ENCODE measurements at regions not wholly inside any gene's neighbourhood (a gene's known extent, or its start where the extent isn't known, plus 50 kb on each side); places are given as distances from the start of the nearest gene placed in this dataset.

DNA sequence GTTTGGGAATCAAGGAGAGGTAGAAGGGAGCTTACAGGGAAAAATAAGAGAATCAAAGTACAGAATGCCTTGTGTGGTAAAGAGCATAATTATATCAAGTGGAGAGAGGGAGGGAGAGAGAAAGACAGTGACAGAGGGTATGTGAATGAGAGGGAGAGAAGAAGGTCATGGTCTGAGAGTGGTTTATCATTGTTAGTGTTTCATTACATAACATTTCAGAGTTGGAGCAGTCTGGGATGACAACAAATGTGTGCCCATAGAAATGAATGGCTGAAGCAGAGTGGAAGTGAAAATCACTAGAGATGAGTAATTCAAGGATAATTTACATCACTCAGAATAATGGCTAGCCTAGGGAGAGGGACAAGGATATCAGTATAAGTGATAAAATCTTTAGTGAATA lies 799.2 kb downstream of the TLE1 start:
- Histone ChIP-seq H3K4me3 (no peak overlapping the region), H3K27ac (no peak overlapping the region), H3K9me3 (peaks cover 4% of the 10 kb centered on the region in 2 donors), H3K36me3 (no peaks in the 10 kb centered on the region), H3K4me1 (no peaks in the 10 kb centered on the region), H3K27me3 (no peaks in the 10 kb centered on the region)
- DNase-seq = no peak
- in situ Hi-C loops (cut with MboI; ENCODE audit: low pct_ligation_motif_present in 1 of 4, low pct_unique_long_range_greater_than_20kb in 1 of 4, low sequenced_read_pairs in 3 of 4) = no loop called here
- TF ChIP-seq POLR2A (IDR thresholded peaks at IDR 0.05) = no peak
- TF ChIP-seq, protein P1, sequence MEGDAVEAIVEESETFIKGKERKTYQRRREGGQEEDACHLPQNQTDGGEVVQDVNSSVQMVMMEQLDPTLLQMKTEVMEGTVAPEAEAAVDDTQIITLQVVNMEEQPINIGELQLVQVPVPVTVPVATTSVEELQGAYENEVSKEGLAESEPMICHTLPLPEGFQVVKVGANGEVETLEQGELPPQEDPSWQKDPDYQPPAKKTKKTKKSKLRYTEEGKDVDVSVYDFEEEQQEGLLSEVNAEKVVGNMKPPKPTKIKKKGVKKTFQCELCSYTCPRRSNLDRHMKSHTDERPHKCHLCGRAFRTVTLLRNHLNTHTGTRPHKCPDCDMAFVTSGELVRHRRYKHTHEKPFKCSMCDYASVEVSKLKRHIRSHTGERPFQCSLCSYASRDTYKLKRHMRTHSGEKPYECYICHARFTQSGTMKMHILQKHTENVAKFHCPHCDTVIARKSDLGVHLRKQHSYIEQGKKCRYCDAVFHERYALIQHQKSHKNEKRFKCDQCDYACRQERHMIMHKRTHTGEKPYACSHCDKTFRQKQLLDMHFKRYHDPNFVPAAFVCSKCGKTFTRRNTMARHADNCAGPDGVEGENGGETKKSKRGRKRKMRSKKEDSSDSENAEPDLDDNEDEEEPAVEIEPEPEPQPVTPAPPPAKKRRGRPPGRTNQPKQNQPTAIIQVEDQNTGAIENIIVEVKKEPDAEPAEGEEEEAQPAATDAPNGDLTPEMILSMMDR (IDR thresholded peaks at IDR 0.05) = no peak
- TF ChIP-seq POLR2AphosphoS5 (IDR thresholded peaks at IDR 0.05) = no peak
- no peak for TF ChIP-seq EP300 (IDR thresholded peaks at IDR 0.05; ENCODE audit: low read depth)
- intact Hi-C loops (cut with DNase I; ENCODE audit: low total_unique reads) = no loop called here

DNA sequence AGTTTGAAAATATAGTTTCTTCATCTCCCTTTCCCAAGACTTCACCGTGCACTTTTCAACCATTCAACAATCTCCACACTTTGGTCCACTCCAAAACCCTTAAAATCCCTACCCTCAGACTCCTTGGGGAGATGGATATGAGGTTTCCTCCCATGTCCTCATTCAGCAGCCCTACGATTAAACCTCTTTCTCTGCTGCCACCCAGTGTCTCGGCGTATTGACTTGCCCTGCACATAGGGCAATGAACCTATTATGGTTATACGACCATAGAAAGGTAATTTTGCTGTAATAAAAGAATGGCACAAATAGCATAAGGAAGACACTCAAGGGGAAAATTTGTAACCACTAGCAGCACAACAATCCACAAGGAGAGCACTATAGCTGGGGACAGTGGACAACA lies 803.5 kb downstream of the TLE1 start:
- 53 to 74% methylated on average over 4 to 5 of the region's 5 CpGs for WGBS, 2 donors (ENCODE audit: low coverage in 1 of 2)
- TF ChIP-seq, protein P1 (IDR thresholded peaks at IDR 0.05) = no peak
- TF ChIP-seq EP300 (IDR thresholded peaks at IDR 0.05; ENCODE audit: low read depth) (no peak), POLR2A (IDR thresholded peaks at IDR 0.05) (no peak), POLR2AphosphoS5 (IDR thresholded peaks at IDR 0.05) (no peak)
- in situ Hi-C loops (cut with MboI; ENCODE audit: low pct_ligation_motif_present in 1 of 4, low pct_unique_long_range_greater_than_20kb in 1 of 4, low sequenced_read_pairs in 3 of 4) = no loop called here

DNA sequence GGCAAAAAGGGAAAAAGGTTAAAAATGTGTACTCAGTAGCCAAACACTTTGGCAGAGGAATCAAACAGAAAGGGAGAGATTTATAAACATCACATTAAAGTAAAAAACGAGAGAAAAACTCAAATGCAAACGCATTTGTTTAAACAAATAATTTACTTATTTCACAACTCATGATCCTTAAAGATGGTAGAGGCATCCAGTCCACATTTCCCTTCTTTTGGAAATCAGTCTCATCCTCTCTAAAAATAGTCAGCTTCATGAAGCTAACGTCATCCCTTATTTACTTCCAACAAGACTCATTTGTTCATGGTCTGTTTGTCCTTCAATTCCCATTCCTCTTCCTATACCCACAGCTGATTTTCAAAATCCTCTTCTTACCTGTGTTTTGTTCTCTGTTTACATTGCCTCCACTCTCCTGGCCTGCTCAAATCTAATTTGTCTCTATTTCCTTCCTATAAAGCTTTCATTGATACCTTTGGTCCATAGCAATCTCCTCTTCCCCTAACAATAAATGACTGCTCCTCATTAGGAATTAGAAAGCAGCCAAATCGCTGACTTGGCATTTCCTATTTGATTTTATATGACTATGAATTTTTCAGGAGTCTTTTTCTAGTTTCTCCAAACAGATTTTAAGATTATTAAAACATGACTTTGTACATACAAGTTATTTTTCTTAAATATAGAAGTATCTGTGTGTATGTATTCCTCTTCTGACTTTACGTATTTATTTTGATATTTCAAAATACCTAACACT lies 805.3 kb downstream of the TLE1 start:
- TF ChIP-seq, protein P1 (IDR thresholded peaks at IDR 0.05) = no peak
- TF ChIP-seq POLR2A (IDR thresholded peaks at IDR 0.05) (no peak), POLR2AphosphoS5 (IDR thresholded peaks at IDR 0.05) (no peak), EP300 (IDR thresholded peaks at IDR 0.05; ENCODE audit: low read depth) (no peak)
- intact Hi-C loops (cut with DNase I; ENCODE audit: low total_unique reads) = loop anchor here (10.0 kb wide), 1 partner anchor 279 kb away; no protein-coding TSS in a partner anchor
- H3K9me3 ChIP-seq = no peaks in the 10 kb centered on the region
- no peak for DNase-seq
- WGBS, 2 donors (ENCODE audit: low coverage in 1 of 2) = 44 to 45% methylated on average over 4 to 5 of the region's 5 CpGs
- H3K4me1 ChIP-seq = no peaks in the 10 kb centered on the region
- in situ Hi-C loops (cut with MboI; ENCODE audit: low pct_ligation_motif_present in 1 of 4, low pct_unique_long_range_greater_than_20kb in 1 of 4, low sequenced_read_pairs in 3 of 4) = no loop called here
- no peak overlapping the region for H3K27ac ChIP-seq
- H3K4me3 ChIP-seq = no peak overlapping the region
- H3K36me3 ChIP-seq = no peaks in the 10 kb centered on the region
- H3K27me3 ChIP-seq = no peaks in the 10 kb centered on the region

More for the DNA sequence above, 803.5 kb downstream of the TLE1 start:
- Histone ChIP-seq H3K36me3 (no peaks in the 10 kb centered on the region), H3K9me3 (no peaks in the 10 kb centered on the region), H3K27me3 (no peaks in the 10 kb centered on the region), H3K4me1 (no peaks in the 10 kb centered on the region), H3K4me3 (no peak overlapping the region), H3K27ac (no peak overlapping the region)
- intact Hi-C loops (cut with DNase I; ENCODE audit: low total_unique reads) = loop anchor here (10.0 kb wide), 1 partner anchor 281 kb away; no protein-coding TSS in a partner anchor
- DNase-seq = no peak

DNA sequence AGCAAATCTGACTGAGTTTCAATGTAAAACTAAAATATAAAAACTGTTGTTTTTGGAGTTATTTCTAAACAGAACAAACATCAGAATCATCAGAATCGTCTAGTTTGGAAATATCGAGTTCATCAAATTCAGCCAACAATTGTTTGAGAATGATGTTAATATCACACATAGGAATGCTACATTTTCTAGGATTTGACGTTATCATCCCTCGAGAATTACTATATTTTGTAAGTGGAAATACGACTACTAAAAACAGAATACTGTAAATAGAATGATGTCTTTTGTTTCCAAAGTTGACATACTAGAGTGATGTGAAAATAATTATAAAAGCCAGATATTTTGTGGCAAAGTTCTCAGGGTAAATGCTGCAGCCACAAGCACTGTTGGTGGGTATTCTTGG lies 805.9 kb downstream of the TLE1 start:
- in situ Hi-C loops (cut with MboI; ENCODE audit: low pct_ligation_motif_present in 1 of 4, low pct_unique_long_range_greater_than_20kb in 1 of 4, low sequenced_read_pairs in 3 of 4) (no loop called here), intact Hi-C loops (cut with DNase I; ENCODE audit: low total_unique reads) (loop anchor here (10.0 kb wide), 1 partner anchor 279 kb away; no protein-coding TSS in a partner anchor)
- TF ChIP-seq POLR2AphosphoS5 (IDR thresholded peaks at IDR 0.05) (no peak), POLR2A (IDR thresholded peaks at IDR 0.05) (no peak), EP300 (IDR thresholded peaks at IDR 0.05; ENCODE audit: low read depth) (no peak)
- TF ChIP-seq, protein P1 (IDR thresholded peaks at IDR 0.05) = no peak
- H3K36me3 ChIP-seq = no peaks in the 10 kb centered on the region
- no peak for DNase-seq
- 75 to 79% methylated on average over 5 of the region's 5 CpGs for WGBS, 2 donors (ENCODE audit: low coverage in 1 of 2)
- no peaks in the 10 kb centered on the region for H3K4me1 ChIP-seq
- H3K4me3 ChIP-seq = no peak overlapping the region
- H3K27me3 ChIP-seq = no peaks in the 10 kb centered on the region
- no peak overlapping the region for H3K27ac ChIP-seq
- H3K9me3 ChIP-seq = no peaks in the 10 kb centered on the region

Measured in transverse colon (tissue), 4 donors.